ENCODE measurements at regions not wholly inside any gene's neighbourhood (a gene's known extent, or its start where the extent isn't known, plus 50 kb on each side); places are given as distances from the start of the nearest gene placed in this dataset.

DNA sequence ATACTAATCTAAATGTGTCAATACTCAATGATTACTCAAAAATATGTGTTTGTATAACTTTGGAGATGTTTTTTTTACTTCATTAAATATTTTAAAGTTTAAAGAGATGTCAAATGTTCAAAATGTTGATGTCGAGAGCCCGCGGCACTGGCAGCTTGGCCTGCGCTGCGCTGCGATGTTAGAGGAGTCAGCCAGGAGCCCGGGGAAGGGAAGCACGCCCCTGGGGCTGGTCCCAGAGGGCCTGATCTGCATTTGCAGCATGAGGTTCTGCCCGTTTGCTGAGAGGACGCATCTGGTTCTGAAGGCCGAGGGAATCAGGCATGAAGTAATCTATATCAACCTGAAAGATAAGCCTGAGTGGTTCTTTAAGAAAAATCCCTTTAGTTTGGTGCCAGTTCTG, 66.4 kb upstream of the ATP2C1 start:
- DNase-seq (ENCODE audit: low read depth, low spot score) (no peak), ATAC-seq (no peak)
- intact Hi-C loops (cut with micrococcal nuclease; ENCODE audit: unreplicated experiment) (no loop called here), in situ Hi-C loops (cut with HindIII; ENCODE audit: low pct_unique_long_range_greater_than_20kb, low sequenced_read_pairs) (no loop called here)
- Histone ChIP-seq H3K36me3 (ENCODE audit: control insufficient read depth, insufficient read depth, low read length) (no peaks in the 10 kb centered on the region), H3K4me1 (ENCODE audit: control insufficient read depth, insufficient read depth, low read length) (no peaks in the 10 kb centered on the region), H3K9me3 (ENCODE audit: control insufficient read depth, insufficient read depth, low read depth, low read length) (no peaks in the 10 kb centered on the region), H3K27me3 (ENCODE audit: control insufficient read depth, insufficient read depth, low read length) (peaks cover 14% of the 10 kb centered on the region), H3K27ac (ENCODE audit: low read length) (no peak overlapping the region), H3K4me3 (ENCODE audit: low read depth in 2 of 2, low read length in 2 of 2) (no peak overlapping the region)
- CTCF ChIA-PET = no interaction called here
- POLR2A ChIA-PET = no interaction called here
- TF ChIP-seq TCF7L2 (IDR thresholded peaks at IDR 0.05; ENCODE audit: low read depth, low read length) (no peak), CTCF (IDR thresholded peaks at IDR 0.05) (no peak), SIN3A (IDR thresholded peaks at IDR 0.05; ENCODE audit: borderline replicate concordance, insufficient read depth, low read depth, low read length) (no peak), POLR2AphosphoS5 (IDR thresholded peaks at IDR 0.05; ENCODE audit: low read depth, low read length) (no peak)
- TF ChIP-seq, protein P1, sequence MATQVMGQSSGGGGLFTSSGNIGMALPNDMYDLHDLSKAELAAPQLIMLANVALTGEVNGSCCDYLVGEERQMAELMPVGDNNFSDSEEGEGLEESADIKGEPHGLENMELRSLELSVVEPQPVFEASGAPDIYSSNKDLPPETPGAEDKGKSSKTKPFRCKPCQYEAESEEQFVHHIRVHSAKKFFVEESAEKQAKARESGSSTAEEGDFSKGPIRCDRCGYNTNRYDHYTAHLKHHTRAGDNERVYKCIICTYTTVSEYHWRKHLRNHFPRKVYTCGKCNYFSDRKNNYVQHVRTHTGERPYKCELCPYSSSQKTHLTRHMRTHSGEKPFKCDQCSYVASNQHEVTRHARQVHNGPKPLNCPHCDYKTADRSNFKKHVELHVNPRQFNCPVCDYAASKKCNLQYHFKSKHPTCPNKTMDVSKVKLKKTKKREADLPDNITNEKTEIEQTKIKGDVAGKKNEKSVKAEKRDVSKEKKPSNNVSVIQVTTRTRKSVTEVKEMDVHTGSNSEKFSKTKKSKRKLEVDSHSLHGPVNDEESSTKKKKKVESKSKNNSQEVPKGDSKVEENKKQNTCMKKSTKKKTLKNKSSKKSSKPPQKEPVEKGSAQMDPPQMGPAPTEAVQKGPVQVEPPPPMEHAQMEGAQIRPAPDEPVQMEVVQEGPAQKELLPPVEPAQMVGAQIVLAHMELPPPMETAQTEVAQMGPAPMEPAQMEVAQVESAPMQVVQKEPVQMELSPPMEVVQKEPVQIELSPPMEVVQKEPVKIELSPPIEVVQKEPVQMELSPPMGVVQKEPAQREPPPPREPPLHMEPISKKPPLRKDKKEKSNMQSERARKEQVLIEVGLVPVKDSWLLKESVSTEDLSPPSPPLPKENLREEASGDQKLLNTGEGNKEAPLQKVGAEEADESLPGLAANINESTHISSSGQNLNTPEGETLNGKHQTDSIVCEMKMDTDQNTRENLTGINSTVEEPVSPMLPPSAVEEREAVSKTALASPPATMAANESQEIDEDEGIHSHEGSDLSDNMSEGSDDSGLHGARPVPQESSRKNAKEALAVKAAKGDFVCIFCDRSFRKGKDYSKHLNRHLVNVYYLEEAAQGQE (IDR thresholded peaks at IDR 0.05; ENCODE audit: insufficient read depth in 1 of 2, low read depth in 2 of 2, low read length in 1 of 2) = no peak
- no TSS peak for BruUV-seq (replicated peaks)

- intact Hi-C loops (cut with micrococcal nuclease; ENCODE audit: unreplicated experiment) (no loop called here), in situ Hi-C loops (cut with HindIII; ENCODE audit: low pct_unique_long_range_greater_than_20kb, low sequenced_read_pairs) (no loop called here)
- H3K4me1 ChIP-seq (ENCODE audit: control insufficient read depth, insufficient read depth, low read length) = no peaks in the 10 kb centered on the region
- ATAC-seq = no peak
- POLR2A ChIA-PET = no interaction called here
- H3K36me3 ChIP-seq (ENCODE audit: control insufficient read depth, insufficient read depth, low read length) = no peaks in the 10 kb centered on the region
- CTCF ChIA-PET = no interaction called here
- no TSS peak for BruUV-seq (replicated peaks)
- H3K4me3 ChIP-seq (ENCODE audit: low read depth in 2 of 2, low read length in 2 of 2) = no peak overlapping the region
- no peak for DNase-seq (ENCODE audit: low read depth, low spot score)
- TF ChIP-seq, protein P1 (IDR thresholded peaks at IDR 0.05; ENCODE audit: insufficient read depth in 1 of 2, low read depth in 2 of 2, low read length in 1 of 2) = no peak
- TF ChIP-seq CTCF (IDR thresholded peaks at IDR 0.05) (no peak), TCF7L2 (IDR thresholded peaks at IDR 0.05; ENCODE audit: low read depth, low read length) (no peak), POLR2AphosphoS5 (IDR thresholded peaks at IDR 0.05; ENCODE audit: low read depth, low read length) (no peak), SIN3A (IDR thresholded peaks at IDR 0.05; ENCODE audit: borderline replicate concordance, insufficient read depth, low read depth, low read length) (no peak)
- no peaks in the 10 kb centered on the region for H3K9me3 ChIP-seq (ENCODE audit: control insufficient read depth, insufficient read depth, low read depth, low read length)
- peaks cover 18% of the 10 kb centered on the region for H3K27me3 ChIP-seq (ENCODE audit: control insufficient read depth, insufficient read depth, low read length)
- no peak overlapping the region for H3K27ac ChIP-seq (ENCODE audit: low read length)
Measured at GRCh38 chr3:130828948-130829947, 64.6 kb upstream of the ATP2C1 start.

Data from Panc1 (cell line).